AG08396 (cell line): ENCODE measurements at regions not wholly inside any gene's neighbourhood (a gene's known extent, or its start where the extent isn't known, plus 50 kb on each side); places are given as distances from the start of the nearest gene placed in this dataset.
"Not testable (repeated sequence)": the region's sequence is repeated elsewhere in the genome, so short reads cannot be mapped to it uniquely, and the experiment has no call there.

Experiments
- DNase-seq: peaks from one replicate; pipeline ENCODE4 v3.0.0; 2012; ENCODE audit warnings: low spot score, mixed read lengths

GRCh38 chr10:80946957-80947726 is 409.4 kb downstream of the SH2D4B start:
- no peak for DNase-seq

DNA sequence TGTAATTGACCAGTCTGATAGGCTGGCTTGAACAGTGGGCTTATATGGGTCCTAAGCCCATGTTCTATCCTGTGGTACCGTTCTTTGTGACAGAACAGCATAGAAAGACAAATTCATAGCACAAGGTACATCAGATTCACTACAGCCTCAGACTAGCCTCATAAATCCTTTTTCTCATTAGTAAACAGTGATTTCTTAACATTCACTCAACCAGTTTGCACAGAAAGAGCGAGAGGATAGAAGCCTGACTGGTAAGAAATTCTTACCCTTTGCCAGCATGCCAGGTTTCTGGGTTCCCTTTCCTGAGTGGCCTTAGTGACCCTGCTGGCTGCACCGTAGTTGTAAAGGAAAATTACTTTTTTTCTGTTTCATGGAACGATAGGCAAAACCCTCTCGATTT is 412.1 kb downstream of the SH2D4B start:
- DNase-seq = no peak

- DNase-seq = no peak
These were observed 414.7 kb downstream of the SH2D4B start for GRCh38 chr10:80952436-80952835.

GRCh38 chr10:80957161-80957560 is 419.5 kb downstream of the SH2D4B start:
- DNase-seq = no peak

DNA sequence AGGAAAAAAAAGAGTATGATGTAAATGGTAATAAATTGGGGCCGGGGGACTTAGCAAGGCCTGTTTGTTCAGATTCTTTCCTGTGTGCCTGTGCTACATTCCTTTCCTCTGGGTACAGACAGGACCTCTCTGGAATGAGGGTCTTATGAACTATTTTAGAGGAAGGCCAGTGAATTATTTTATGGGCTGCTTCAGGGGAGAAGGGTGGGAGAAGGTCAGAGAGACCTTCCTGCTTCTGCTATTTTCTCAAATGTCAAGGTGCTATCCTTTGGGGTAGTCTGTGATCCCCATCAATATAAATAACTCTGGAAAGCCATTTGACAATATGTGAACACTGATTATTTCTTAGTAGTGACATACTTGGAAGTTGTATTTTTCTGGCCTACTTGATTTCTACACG is 426.5 kb downstream of the SH2D4B start:
- DNase-seq = no peak

DNA sequence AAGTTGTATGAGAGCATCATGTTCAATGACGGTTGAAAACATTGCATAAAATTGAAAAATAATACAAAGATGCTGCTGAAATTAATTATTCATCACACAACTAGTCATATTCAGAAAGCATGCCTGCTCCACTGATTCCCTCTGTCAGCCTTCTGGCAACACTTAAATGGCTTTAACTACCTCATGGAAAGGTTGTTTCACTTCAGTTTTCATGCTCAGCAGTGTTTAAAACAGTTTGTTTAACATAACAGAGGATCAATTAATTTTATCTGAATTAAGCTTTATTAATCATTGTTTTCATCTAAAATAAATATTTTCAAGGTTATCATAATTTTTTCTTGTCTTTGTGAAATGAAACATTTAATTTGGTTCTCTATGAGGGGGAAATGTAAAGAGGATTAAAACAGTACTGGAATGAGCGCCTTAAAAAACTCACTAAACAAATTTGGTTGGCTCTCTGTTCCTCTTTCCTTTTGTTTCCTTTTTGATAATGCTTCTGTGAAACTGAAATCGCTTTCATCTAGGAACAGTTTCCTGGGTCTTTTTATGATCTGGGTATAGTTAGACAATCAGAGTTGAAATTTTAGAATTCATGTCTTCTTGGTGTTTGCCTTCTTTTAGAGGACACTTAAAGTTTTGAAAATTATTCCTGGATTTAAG is 427.4 kb downstream of the SH2D4B start:
- DNase-seq = no peak

DNA sequence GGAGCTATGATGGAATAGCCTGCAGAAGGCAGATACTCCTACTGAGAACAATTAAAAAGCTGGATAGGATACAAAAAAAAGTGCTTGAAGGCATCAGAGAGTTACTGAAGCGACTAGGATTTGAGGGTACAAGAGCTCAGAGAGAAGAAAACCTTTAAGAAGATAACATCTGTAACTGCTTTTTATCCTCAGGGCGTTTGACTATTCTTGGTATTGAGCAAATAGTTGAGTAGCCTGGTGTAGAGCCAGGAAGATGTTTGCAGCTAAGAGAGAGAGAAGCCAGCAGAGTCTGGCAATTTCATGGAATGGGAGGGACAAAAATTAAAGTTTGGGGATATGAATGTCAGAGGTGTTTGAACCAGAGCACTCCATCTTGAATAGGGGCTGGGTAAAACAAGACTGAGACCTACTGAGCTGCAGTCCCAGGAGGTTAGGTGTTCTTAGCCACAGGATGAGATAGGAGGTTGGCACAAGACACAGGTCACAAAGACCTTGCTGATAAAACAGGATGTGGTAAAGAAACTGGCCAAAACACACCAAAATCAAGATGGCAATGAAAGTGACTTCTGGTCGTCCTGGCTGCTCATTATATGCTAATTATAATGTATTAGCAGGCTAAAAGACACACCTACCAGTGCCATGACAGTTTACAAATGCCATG is 428.8 kb downstream of the SH2D4B start:
- no peak for DNase-seq

DNA sequence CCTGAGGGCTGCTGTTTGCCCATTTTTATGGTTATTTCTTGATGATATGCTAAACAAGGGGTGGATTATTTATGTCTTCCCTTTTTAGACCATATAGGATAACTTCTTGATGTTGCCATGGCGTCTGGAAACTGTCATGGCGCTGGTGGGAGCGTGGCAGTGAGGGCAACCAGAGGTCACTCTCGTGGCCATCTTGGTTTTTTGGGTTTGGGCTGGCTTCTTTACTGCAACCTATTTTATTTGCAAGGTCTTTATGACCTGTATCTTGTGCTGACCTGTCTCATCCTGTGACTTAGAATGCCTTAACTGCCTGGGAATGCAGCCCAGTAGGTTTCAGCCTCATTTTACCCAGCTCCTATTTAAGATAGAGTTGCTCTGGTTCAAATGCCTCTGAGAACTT is 429.7 kb downstream of the SH2D4B start:
- DNase-seq = not testable (repeated sequence)

DNA sequence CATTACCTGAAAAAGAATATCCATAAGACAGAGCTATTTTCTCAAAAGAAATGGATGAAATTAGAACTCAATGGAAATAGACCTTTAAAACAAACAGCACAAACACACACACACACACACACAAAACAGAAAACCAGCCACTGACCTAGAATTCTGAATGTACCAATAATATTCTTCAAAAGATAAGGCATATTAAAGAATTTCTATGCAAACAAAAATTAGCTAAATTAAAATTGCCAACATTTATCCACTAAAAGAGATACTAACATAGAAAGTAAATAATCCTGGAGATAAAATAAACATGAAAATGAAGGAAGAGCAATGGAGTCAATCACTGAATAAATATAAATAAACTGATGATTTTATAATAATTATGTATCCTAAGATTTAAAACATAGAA is 431.2 kb downstream of the SH2D4B start:
- no peak for DNase-seq

GRCh38 chr10:80971461-80971860 is 433.8 kb downstream of the SH2D4B start:
- DNase-seq = no peak

DNA sequence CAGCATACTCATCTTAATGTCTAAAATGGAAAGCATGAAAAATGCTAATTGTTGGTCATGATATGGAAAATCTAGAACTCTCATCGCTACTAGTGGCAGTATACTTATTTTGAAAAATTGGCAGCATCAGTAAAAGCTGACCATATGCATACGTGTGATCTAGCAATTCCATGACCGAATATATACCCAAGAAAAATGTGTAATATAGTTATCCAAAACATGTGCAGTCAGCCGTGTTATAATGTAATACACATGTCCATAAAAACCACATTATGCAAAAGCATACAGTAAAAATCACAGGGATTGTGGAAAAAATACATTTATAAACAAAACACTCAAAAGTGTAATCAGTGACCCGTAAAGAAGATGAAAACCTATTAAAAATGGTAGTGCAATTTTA is 439.0 kb downstream of the SH2D4B start:
- DNase-seq = no peak

DNA sequence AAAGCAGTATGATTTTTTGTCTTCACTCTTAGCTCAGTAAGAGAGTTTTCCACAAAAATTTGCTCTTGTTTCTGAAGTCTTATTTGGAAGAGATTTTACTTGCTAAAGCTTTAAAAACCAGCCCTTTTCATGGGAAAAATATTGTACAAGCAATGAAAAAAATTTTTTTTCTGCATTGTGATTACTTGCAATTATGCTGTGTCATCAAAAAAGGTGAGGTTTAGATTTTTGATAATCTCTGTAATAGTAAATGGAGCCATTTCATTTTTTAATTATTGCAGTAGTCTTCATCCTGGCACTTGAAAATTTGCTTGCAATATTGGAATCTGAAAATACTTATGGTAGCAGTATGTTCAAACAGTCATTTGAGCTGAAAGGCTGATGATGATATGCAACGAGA is 447.4 kb downstream of the SH2D4B start:
- DNase-seq = no peak

DNA sequence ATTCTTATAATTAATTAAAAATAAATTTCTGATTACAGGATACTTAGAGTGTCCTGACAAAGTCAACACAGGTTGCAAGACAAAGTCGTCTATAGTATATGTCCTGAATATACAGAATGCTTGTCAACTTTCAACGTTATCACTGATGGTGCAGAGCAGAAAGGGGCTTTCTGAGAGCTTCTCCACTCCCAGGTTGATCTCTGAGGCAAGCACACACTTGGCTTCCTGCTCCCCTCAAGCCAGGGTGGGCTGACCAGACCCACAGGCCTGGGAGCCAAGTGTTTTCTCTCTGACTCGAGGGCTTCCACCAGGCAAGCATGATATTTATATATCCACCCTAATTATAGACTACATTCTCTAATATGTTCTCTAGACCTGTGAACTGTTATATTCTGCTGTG is 448.9 kb downstream of the SH2D4B start:
- DNase-seq = no peak

- DNase-seq = no peak
These were observed 451.1 kb downstream of the SH2D4B start for GRCh38 chr10:80988755-80989154.

DNA sequence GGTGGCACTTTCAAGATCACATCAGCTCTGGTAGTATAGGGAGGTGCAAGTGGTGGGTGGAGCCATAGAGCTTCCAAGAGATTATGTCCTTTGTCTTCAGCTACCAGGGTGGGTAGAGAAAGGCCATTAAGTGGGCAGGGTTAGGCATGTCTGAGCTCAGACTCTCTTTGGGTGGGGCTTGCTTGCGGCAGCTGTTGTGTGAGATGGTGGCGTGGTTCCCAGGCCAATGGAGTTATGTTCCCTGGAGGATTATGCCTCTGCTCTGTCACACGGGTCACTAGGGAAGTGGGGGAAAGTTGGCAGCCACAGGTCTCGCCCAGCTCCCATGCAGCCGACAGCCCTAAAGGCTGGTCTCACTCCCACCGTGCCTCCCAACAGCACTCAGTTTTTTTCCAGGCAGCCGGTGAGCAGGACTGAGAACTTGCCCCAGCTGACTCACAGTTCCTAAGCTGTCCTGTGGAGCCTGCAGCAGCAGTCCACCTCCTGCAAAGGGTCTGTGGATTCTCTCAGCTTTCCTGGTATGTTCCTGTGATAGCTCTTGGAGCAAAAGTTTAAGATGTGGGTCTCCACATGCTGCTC is 459.0 kb downstream of the SH2D4B start:
- DNase-seq = no peak

GRCh38 chr10:81000781-81001180 is 463.1 kb downstream of the SH2D4B start:
- no peak for DNase-seq

DNA sequence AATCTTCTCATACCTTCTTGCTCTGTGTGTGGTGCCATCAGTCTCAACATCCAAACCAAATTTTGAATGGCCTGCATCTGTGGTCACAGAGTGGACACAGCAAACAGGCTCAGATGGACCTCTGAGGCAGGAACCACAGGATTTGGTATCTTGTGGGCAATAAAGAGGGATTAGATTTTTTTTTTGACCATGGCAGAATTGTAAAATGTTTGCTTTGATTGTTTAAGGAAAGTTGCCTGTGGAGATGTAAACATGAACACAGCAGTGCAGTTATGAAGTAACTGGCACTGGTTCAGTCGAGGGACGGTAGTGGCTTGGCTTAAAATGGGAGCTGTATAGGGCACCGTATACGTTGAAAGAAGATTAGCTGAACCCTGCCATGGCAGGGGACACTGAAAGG is 464.7 kb downstream of the SH2D4B start:
- DNase-seq = no peak

GRCh38 chr10:81007872-81008271 is 470.2 kb downstream of the SH2D4B start:
- DNase-seq = no peak

- DNase-seq = no peak
These were observed 471.0 kb downstream of the SH2D4B start for GRCh38 chr10:81008726-81009125.

DNA sequence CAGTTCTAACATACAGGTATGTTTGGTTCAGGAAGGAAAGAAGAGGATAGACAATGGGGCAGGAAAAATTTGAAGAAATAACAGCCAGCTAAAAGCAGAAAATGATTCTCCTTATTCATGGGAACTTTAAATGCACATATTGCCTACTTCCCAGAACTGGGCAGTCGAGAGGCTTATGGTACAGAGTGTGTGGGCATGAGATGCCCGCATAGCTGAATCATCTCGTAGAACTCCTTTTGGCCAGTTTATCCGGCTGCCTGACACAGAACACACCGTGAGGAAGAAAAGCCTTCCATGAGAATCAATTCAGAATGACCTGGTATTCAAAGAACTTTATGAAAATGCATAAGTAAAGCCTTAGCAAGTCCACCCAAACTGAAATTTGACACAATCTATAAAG is 471.6 kb downstream of the SH2D4B start:
- no peak for DNase-seq

GRCh38 chr10:81013771-81014170 is 476.1 kb downstream of the SH2D4B start:
- no peak for DNase-seq

- DNase-seq = peak; percentile 12
These were observed 481.6 kb downstream of the SH2D4B start for GRCh38 chr10:81019029-81019890.
